K562 (cell line): ENCODE measurements at regions not wholly inside any gene's neighbourhood (a gene's known extent, or its start where the extent isn't known, plus 50 kb on each side); places are given as distances from the start of the nearest gene placed in this dataset.

ENCODE experiments used
- FOXJ2 ChIP-seq: fragments of 200-800 bp; sonication (Bioruptor generic); IDR thresholded peaks from 2 replicates; pipeline ENCODE4 v1.6.1; 2016; ENCODE audit warnings: missing genetic modification characterization, missing compliant biosample characterization
- KDM4B ChIP-seq, 2 experiments: fragments of 450-650 bp in 1 of 2; sonication (generic) in 1 of 2; IDR thresholded peaks; 2 replicates each; pipeline ENCODE4 v1.6.1; 2016 to 2017; ENCODE audit warnings: borderline replicate concordance in 2 of 2, antibody characterized with exemption in 1 of 2, low read depth in 1 of 2, mild to moderate bottlenecking in 1 of 2
- MBD2 ChIP-seq: sonication (generic); IDR thresholded peaks from 2 replicates; pipeline ENCODE4 v1.6.1; 2016; ENCODE audit warnings: low read depth, borderline replicate concordance
- NR2F6 ChIP-seq: fragments of 450-650 bp; formaldehyde crosslinking; IDR thresholded peaks from 2 replicates; pipeline ENCODE4 v1.4.0; 2020; ENCODE audit warnings: mild to moderate bottlenecking
- PRDM10 ChIP-seq: fragments of 450-650 bp; IDR thresholded peaks from 2 replicates; pipeline ENCODE4 v1.6.1; 2018; ENCODE audit not compliant: partially characterized antibody
- ZNF75A ChIP-seq: fragments of 450-650 bp; formaldehyde crosslinking; IDR thresholded peaks from 2 replicates; pipeline ENCODE4 v1.4.0; 2020; ENCODE audit warnings: mild to moderate bottlenecking
- TF ChIP-seq, protein P1 (sequence below): fragments of 250-450 bp; sonication (Bioruptor Pico); IDR thresholded peaks from 2 replicates; pipeline ENCODE4 v1.8.0; 2022; ENCODE audit warnings: moderate library complexity, mild to moderate bottlenecking, inconsistent platforms

GRCh38 chr22:49012712-49013395 is 814.8 kb downstream of the BRD1 start (continued):
- no peak for TF ChIP-seq PRDM10
- TF ChIP-seq KDM4B (IDR thresholded peaks at IDR 0.05; ENCODE audit: borderline replicate concordance in 2 of 2, low read depth in 1 of 2) = no peak
- no peak for TF ChIP-seq MBD2
- no peak for TF ChIP-seq NR2F6 (CRISPR knock-in tag)
- no peak for TF ChIP-seq ZNF75A
- no peak for TF ChIP-seq FOXJ2 (tag)
- TF ChIP-seq, protein P1, sequence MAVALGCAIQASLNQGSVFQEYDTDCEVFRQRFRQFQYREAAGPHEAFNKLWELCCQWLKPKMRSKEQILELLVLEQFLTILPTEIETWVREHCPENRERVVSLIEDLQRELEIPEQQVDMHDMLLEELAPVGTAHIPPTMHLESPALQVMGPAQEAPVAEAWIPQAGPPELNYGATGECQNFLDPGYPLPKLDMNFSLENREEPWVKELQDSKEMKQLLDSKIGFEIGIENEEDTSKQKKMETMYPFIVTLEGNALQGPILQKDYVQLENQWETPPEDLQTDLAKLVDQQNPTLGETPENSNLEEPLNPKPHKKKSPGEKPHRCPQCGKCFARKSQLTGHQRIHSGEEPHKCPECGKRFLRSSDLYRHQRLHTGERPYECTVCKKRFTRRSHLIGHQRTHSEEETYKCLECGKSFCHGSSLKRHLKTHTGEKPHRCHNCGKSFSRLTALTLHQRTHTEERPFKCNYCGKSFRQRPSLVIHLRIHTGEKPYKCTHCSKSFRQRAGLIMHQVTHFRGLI = no peak
